Keratinocyte (primary cell): ENCODE measurements at regions not wholly inside any gene's neighbourhood (a gene's known extent, or its start where the extent isn't known, plus 50 kb on each side); places are given as distances from the start of the nearest gene placed in this dataset.

Experiments used
- DNase-seq: peaks from one replicate; pipeline ENCODE4 v3.0.0-alpha.2; 2011; ENCODE audit warnings: low read depth, missing footprints, low spot score
- FAIRE-seq: peaks from 2 replicates; lab custom pipeline; 2011; peaks lifted over from hg19 to GRCh38; lab: Jason Lieb, UNC
- H2AFZ ChIP-seq: 2 replicates; pipeline ENCODE4 v1.6.0; 2012; ENCODE audit warnings: low read length, control low read depth, inconsistent platforms; ENCODE audit not compliant: control insufficient read depth
- H3K27ac ChIP-seq: 2 replicates; pipeline ENCODE4 v1.5.1; 2011; ENCODE audit warnings: low read length; ENCODE audit not compliant: control insufficient read depth, insufficient read depth
- H3K27me3 ChIP-seq: 3 replicates; pipeline ENCODE4 v1.6.0; 2011; ENCODE audit warnings: low read length; ENCODE audit not compliant: control insufficient read depth, insufficient read depth; ENCODE audit errors: extremely low read depth
- H3K36me3 ChIP-seq, 2 experiments: 2 replicates in 1 of 2; 3 replicates in 1 of 2; pipeline ENCODE4 v1.5.1; 2011; ENCODE audit warnings: low read length in 2 of 2, mild to moderate bottlenecking in 1 of 2; ENCODE audit not compliant: control insufficient read depth in 2 of 2, insufficient read depth in 2 of 2; ENCODE audit errors: extremely low read depth in 1 of 2
- H3K4me1 ChIP-seq: 3 replicates; pipeline ENCODE4 v1.5.1; 2011; ENCODE audit warnings: low read length; ENCODE audit not compliant: control insufficient read depth, insufficient read depth; ENCODE audit errors: extremely low read depth
- H3K4me2 ChIP-seq: 3 replicates; pipeline ENCODE4 v1.6.0; 2011; ENCODE audit warnings: low read depth, low read length; ENCODE audit not compliant: control insufficient read depth, insufficient read depth; ENCODE audit errors: extremely low read depth
- H3K4me3 ChIP-seq, 3 experiments: fragments of 200-600 bp in 1 of 3; sonication (generic) in 1 of 3; 2 replicates in 2 of 3; 3 replicates in 1 of 3; pipeline ENCODE4 v1.5.1; 2011 to 2016; ENCODE audit warnings: low read length in 3 of 3, mild to moderate bottlenecking in 3 of 3, control low read depth in 2 of 3, inconsistent platforms in 1 of 3, low read depth in 1 of 3, mixed read lengths in 1 of 3, mixed run types in 1 of 3, moderate library complexity in 1 of 3; ENCODE audit not compliant: control insufficient read depth in 2 of 3, insufficient read depth in 2 of 3; ENCODE audit errors: extremely low read depth in 1 of 3
- H3K79me2 ChIP-seq: 2 replicates; pipeline ENCODE4 v1.6.0; 2012; ENCODE audit warnings: low read length; ENCODE audit not compliant: control insufficient read depth, insufficient read depth
- H3K9ac ChIP-seq: 3 replicates; pipeline ENCODE4 v1.6.0; 2011; ENCODE audit warnings: low read length; ENCODE audit not compliant: control insufficient read depth, insufficient read depth; ENCODE audit errors: extremely low read depth
- H3K9me1 ChIP-seq: 3 replicates; pipeline ENCODE4 v1.6.0; 2011; ENCODE audit warnings: low read length; ENCODE audit not compliant: control insufficient read depth, insufficient read depth; ENCODE audit errors: extremely low read depth
- H3K9me3 ChIP-seq: 2 replicates; pipeline ENCODE4 v1.5.1; 2012; ENCODE audit warnings: low read depth, low read length; ENCODE audit not compliant: control insufficient read depth
- H4K20me1 ChIP-seq: 3 replicates; pipeline ENCODE4 v1.6.0; 2011; ENCODE audit warnings: low read length; ENCODE audit not compliant: control insufficient read depth, insufficient read depth; ENCODE audit errors: extremely low read depth
- CTCF ChIP-seq, 3 experiments: IDR thresholded peaks in 1 of 3; conservative IDR thresholded peaks in 1 of 3; optimal IDR thresholded peaks in 1 of 3; 2 replicates in 2 of 3; 3 replicates in 1 of 3; pipeline versions ENCODE3 to v1.5.1; 2011; ENCODE audit warnings: low read length in 3 of 3, mild to moderate bottlenecking in 3 of 3, moderate library complexity in 2 of 3, control low read depth in 1 of 3, inconsistent platforms in 1 of 3; ENCODE audit not compliant: insufficient read depth in 2 of 3; ENCODE audit errors: extremely low read depth in 1 of 3
- EZH2 ChIP-seq: IDR thresholded peaks from one replicate; pipeline ENCODE4 v1.6.1; 2012; ENCODE audit warnings: inconsistent platforms, mild to moderate bottlenecking, low read length, moderate library complexity
- dilution Hi-C: fragments of 300-500 bp; cut with MboI; formaldehyde crosslinking; loops from one replicate; pipeline ENCODE4 v1.7.0; 2020; ENCODE audit warnings: low sequenced_read_pairs; ENCODE audit not compliant: extremely low pct_ligation_motif_present

- FAIRE-seq, result no peak
Observed at GRCh38 chr1:4160181-4160580, 260.1 kb upstream of the C1orf174 start.

GRCh38 chr1:4161366-4162006 lies 261.4 kb upstream of the C1orf174 start:
- no peak for FAIRE-seq
- H3K9me3 ChIP-seq, result peaks cover 10% of the 10 kb centered on the region
- H3K9me1 ChIP-seq, result no peaks in the 10 kb centered on the region
- no peak overlapping the region for H3K4me2 ChIP-seq
- TF ChIP-seq CTCF (optimal IDR thresholded peaks at IDR 0.05 in 1 of 3, IDR thresholded peaks at IDR 0.05 in 1 of 3, conservative IDR thresholded peaks at IDR 0.05 in 1 of 3; ENCODE audit: extremely low read depth in 1 of 3, insufficient read depth in 2 of 3, low read length in 3 of 3) (no peak), EZH2 (no peak)
- no peaks in the 10 kb centered on the region for H3K27me3 ChIP-seq
- H3K79me2 ChIP-seq, result no peaks in the 10 kb centered on the region
- H3K4me1 ChIP-seq, result no peaks in the 10 kb centered on the region
- no peak overlapping the region for H3K9ac ChIP-seq
- dilution Hi-C loops, result no loop called here
- no peak for DNase-seq
- no peak overlapping the region for H3K4me3 ChIP-seq
- no peak overlapping the region for H2AFZ ChIP-seq
- no peak overlapping the region for H3K27ac ChIP-seq
- H3K36me3 ChIP-seq, result no peaks in the 10 kb centered on the region
- H4K20me1 ChIP-seq, result no peaks in the 10 kb centered on the region

More at GRCh38 chr1:4160181-4160580, 260.1 kb upstream of the C1orf174 start:
- Histone ChIP-seq H3K9me1 (no peaks in the 10 kb centered on the region), H4K20me1 (no peaks in the 10 kb centered on the region), H3K27me3 (no peaks in the 10 kb centered on the region), H3K4me3 (no peak overlapping the region), H3K79me2 (no peaks in the 10 kb centered on the region), H3K36me3 (no peaks in the 10 kb centered on the region), H2AFZ (no peak overlapping the region), H3K9me3 (peaks cover 12% of the 10 kb centered on the region), H3K4me2 (no peak overlapping the region), H3K27ac (no peak overlapping the region), H3K9ac (no peak overlapping the region), H3K4me1 (no peaks in the 10 kb centered on the region)
- no peak for DNase-seq
- no peak for TF ChIP-seq EZH2
- no peak for TF ChIP-seq CTCF (optimal IDR thresholded peaks at IDR 0.05 in 1 of 3, IDR thresholded peaks at IDR 0.05 in 1 of 3, conservative IDR thresholded peaks at IDR 0.05 in 1 of 3; ENCODE audit: extremely low read depth in 1 of 3, insufficient read depth in 2 of 3, low read length in 3 of 3)
- dilution Hi-C loops, result no loop called here
